ENCODE measurements at regions not wholly inside any gene's neighbourhood (a gene's known extent, or its start where the extent isn't known, plus 50 kb on each side); places are given as distances from the start of the nearest gene placed in this dataset.

- H3K27me3 ChIP-seq (ENCODE audit: control insufficient read depth in 4 of 4, insufficient read depth in 4 of 4, low read length in 3 of 4): peaks cover 0 to 2% (median 0%) of the 10 kb centered on the region in 4 donors
- peaks cover 0 to 5% (median 0%) of the 10 kb centered on the region in 4 donors for H3K4me1 ChIP-seq (ENCODE audit: control insufficient read depth in 4 of 4, insufficient read depth in 4 of 4, low read length in 3 of 4)
- no peaks in the 10 kb centered on the region for H3K9me3 ChIP-seq (ENCODE audit: control insufficient read depth in 4 of 4, low read length in 3 of 4)
- H3K36me3 ChIP-seq (ENCODE audit: control insufficient read depth in 4 of 4, insufficient read depth in 3 of 4, low read depth in 1 of 4, low read length in 3 of 4): no peaks in the 10 kb centered on the region
- 9% methylated on average over 5 of the region's 5 CpGs for WGBS
- no peak for DNase-seq (ENCODE audit: low spot score)
- no peak overlapping the region for H3K4me3 ChIP-seq (ENCODE audit: low read depth in 1 of 3, low read length in 3 of 3)
- H3K9ac ChIP-seq (ENCODE audit: low read depth in 1 of 2, low read length in 2 of 2): no peak overlapping the region
- no peak for TF ChIP-seq SP1 (IDR thresholded peaks at IDR 0.05)
- TF ChIP-seq RAD21 (IDR thresholded peaks at IDR 0.05): no peak
- TF ChIP-seq RXRA (IDR thresholded peaks at IDR 0.05): no peak
- TF ChIP-seq CTCF (IDR thresholded peaks at IDR 0.05; ENCODE audit: low read depth, low read length, missing input control): no peak
- TF ChIP-seq JUND (IDR thresholded peaks at IDR 0.05): no peak
- TF ChIP-seq GABPA (IDR thresholded peaks at IDR 0.05 in 1 of 2, conservative IDR thresholded peaks at IDR 0.05 in 1 of 2): no peak
- H3K27ac ChIP-seq (ENCODE audit: low read depth in 1 of 2, low read length in 2 of 2): no peak overlapping the region
Observed at GRCh38 chr17:33751702-33752065, 458.6 kb upstream of the ASIC2 start.

DNA sequence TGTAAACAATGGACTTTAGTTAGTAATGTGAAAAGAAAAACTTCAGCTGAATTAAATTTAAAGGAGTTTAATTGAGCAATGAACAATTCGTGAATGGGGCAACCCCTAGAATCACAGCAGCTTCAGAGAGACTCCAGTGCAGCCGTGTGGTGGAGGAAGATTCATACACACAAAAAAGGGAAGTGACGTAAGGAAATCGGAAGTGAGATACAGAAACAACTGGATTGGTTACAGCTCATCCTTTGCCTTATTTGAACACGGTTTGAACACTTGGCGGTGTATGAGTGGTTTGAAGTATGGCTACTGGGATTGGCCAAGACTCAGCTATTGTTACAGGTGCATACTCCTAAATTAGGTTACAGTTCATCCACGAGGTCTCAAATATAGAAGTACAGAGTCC lies 460.4 kb upstream of the ASIC2 start:
- Histone ChIP-seq H3K27me3 (ENCODE audit: control insufficient read depth in 4 of 4, insufficient read depth in 4 of 4, low read length in 3 of 4) (no peaks in the 10 kb centered on the region), H3K4me1 (ENCODE audit: control insufficient read depth in 4 of 4, insufficient read depth in 4 of 4, low read length in 3 of 4) (peaks cover 0 to 5% (median 0%) of the 10 kb centered on the region in 4 donors), H3K36me3 (ENCODE audit: control insufficient read depth in 4 of 4, insufficient read depth in 3 of 4, low read depth in 1 of 4, low read length in 3 of 4) (no peaks in the 10 kb centered on the region), H3K27ac (ENCODE audit: low read depth in 1 of 2, low read length in 2 of 2) (no peak overlapping the region), H3K9ac (ENCODE audit: low read depth in 1 of 2, low read length in 2 of 2) (no peak overlapping the region), H3K9me3 (ENCODE audit: control insufficient read depth in 4 of 4, low read length in 3 of 4) (no peaks in the 10 kb centered on the region), H3K4me3 (ENCODE audit: low read depth in 1 of 3, low read length in 3 of 3) (no peak overlapping the region)
- no peak for TF ChIP-seq GABPA (IDR thresholded peaks at IDR 0.05 in 1 of 2, conservative IDR thresholded peaks at IDR 0.05 in 1 of 2)
- TF ChIP-seq REST (IDR thresholded peaks at IDR 0.05): no peak
- no peak for TF ChIP-seq HNF4G (IDR thresholded peaks at IDR 0.05)
- TF ChIP-seq TAF1 (conservative IDR thresholded peaks at IDR 0.05): no peak
- TF ChIP-seq RXRA (IDR thresholded peaks at IDR 0.05): no peak
- TF ChIP-seq RAD21 (IDR thresholded peaks at IDR 0.05): no peak
- no peak for TF ChIP-seq EGR1 (IDR thresholded peaks at IDR 0.05; ENCODE audit: low read depth in 2 of 2)
- TF ChIP-seq FOXA2 (IDR thresholded peaks at IDR 0.05): no peak
- TF ChIP-seq HNF4A (conservative IDR thresholded peaks at IDR 0.05): no peak
- no peak for TF ChIP-seq YY1 (IDR thresholded peaks at IDR 0.05)
- no peak for TF ChIP-seq CTCF (IDR thresholded peaks at IDR 0.05; ENCODE audit: low read depth, low read length, missing input control)
- no peak for TF ChIP-seq ATF3 (IDR thresholded peaks at IDR 0.05)
- TF ChIP-seq JUND (IDR thresholded peaks at IDR 0.05): no peak
- TF ChIP-seq FOXA1 (IDR thresholded peaks at IDR 0.05): no peak
- no peak for TF ChIP-seq SP1 (IDR thresholded peaks at IDR 0.05)
- no peak for TF ChIP-seq NR2F2 (IDR thresholded peaks at IDR 0.05)
- no peak for TF ChIP-seq MAX (IDR thresholded peaks at IDR 0.05)
- no peak for TF ChIP-seq ZBTB33 (IDR thresholded peaks at IDR 0.05)
- WGBS: 50% methylated on average over 7 of the region's 7 CpGs
- no peak for DNase-seq (ENCODE audit: low spot score)

Data from liver (tissue), 8 donors.